DMS114 treated with DMSO at 0.1 percent for 48 hours (cell line): ENCODE measurements at regions not wholly inside any gene's neighbourhood (a gene's known extent, or its start where the extent isn't known, plus 50 kb on each side); places are given as distances from the start of the nearest gene placed in this dataset.
"Not testable (repeated sequence)": the region's sequence is repeated elsewhere in the genome, so short reads cannot be mapped to it uniquely, and the experiment has no call there.

Experiments
- DNase-seq: peaks from one replicate; lab custom pipeline; 2025; ENCODE audit not compliant: unreplicated experiment; lab: John Stamatoyannopoulos, UW

- DNase-seq: no peak
These were observed 68.8 kb downstream of the SSX7 start for GRCh38 chrX:52585892-52586291.

- DNase-seq: no peak
These were observed 60.8 kb upstream of the XAGE1B start for GRCh38 chrX:52577464-52578173.

- no peak for DNase-seq
These were observed 60.1 kb upstream of the XAGE1B start for GRCh38 chrX:52576946-52577345.

- DNase-seq: no peak
These were observed 59.6 kb upstream of the XAGE1B start for GRCh38 chrX:52576474-52576873.

GRCh38 chrX:52574416-52575275, 57.8 kb upstream of the XAGE1B start:
- DNase-seq: peak; percentile 38

- not testable (repeated sequence) for DNase-seq
These were observed 51.3 kb upstream of the XAGE1B start for GRCh38 chrX:52568146-52568545.
